ENCODE measurements at regions not wholly inside any gene's neighbourhood (a gene's known extent, or its start where the extent isn't known, plus 50 kb on each side); places are given as distances from the start of the nearest gene placed in this dataset.

- TF ChIP-seq POLR2AphosphoS5 (IDR thresholded peaks at IDR 0.05), result no peak
- no peak for TF ChIP-seq CTCF (IDR thresholded peaks at IDR 0.05)
These were observed 163.6 kb upstream of the CCDC196 start for GRCh38 chr14:66322564-66322963.
